HG02588 (cell line): ENCODE measurements at regions not wholly inside any gene's neighbourhood (a gene's known extent, or its start where the extent isn't known, plus 50 kb on each side); places are given as distances from the start of the nearest gene placed in this dataset.
"Not testable (repeated sequence)": the region's sequence is repeated elsewhere in the genome, so short reads cannot be mapped to it uniquely, and the experiment has no call there.

ENCODE experiments used
- ATAC-seq: cut with Tn5 transposase; IDR thresholded peaks from one replicate; pipeline ENCODE4 v1.9.1; 2021; ENCODE audit warnings: mild to moderate bottlenecking, moderate library complexity; ENCODE audit not compliant: unreplicated experiment

DNA sequence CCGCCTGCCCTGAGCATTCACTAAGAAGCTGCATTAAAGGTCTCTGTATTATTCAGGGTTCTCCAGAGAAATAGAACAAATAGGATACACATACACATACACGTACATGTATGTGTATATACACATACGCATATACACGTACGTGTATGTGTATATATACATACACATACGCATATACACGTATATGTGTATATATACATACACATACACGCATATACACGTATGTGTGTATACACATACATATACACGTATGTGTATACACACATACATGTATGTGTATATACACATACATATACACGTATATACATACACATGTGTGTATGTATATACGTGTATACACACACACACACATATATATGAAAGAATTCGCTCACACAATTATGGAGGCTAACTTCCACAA is 108.9 kb upstream of the BARHL2 start:
- ATAC-seq: no peak

DNA sequence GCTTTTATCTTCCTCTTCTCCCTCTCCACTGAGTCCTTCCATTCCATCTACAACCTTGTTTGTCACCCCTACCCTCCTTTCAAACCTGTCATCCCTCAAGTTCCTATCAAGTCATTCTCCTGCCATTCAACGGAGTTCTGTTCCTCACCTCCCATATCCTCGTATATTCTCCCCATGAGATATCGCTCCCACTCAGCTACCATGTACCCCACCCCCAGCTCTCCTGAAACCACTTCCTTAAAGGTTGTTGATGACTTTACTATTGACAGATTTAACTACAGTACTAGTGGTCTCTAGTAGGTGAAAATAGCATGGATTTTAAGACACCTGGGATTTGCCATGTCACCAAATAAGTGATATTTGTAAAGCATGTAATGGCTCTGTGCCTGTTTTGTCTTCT is 107.4 kb upstream of the BARHL2 start:
- no peak for ATAC-seq

DNA sequence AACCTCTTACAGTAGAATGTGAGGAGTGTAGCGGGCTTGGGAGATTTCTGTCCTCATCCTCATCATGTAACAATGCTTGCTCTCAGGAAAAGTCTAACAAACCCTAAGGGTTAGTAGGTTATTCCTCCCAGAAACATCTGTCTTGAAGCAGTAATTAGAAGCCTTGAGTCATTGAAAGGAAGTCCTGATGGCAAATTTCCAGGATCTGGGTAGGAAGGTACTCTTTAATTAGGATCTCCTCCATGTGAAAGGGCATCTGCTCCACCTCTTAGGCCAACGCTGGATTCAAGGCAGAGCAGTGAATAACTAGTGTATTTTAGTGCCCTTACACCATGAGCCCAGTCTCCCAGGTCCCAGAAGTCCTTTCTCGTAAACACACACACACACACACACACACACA is 106.6 kb upstream of the BARHL2 start:
- no peak for ATAC-seq

- no peak for ATAC-seq
Observed at GRCh38 chr1:90821788-90822359, 104.8 kb upstream of the BARHL2 start.

- no peak for ATAC-seq
Observed at GRCh38 chr1:90821152-90821787, 104.2 kb upstream of the BARHL2 start.

DNA sequence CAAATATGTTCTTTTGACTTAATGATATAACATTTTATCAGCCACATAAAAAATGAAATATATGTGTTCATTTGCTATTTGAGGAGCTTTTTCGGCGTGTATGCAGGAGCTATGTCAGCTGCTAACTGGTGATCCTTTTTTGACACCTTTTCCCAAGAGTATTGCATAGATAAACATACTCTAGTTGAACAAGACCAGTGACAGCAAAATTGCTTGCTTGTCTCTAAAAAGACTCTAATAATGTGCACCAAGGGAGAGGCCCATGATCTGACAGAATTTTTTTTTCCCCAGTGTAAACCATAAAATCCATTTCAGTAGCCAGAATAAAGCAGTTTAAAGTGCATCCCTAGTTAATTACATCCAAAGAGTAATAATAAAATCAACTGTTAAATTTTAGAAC is 103.6 kb upstream of the BARHL2 start:
- no peak for ATAC-seq

- ATAC-seq: no peak
Observed at GRCh38 chr1:90817399-90817798, 100.3 kb upstream of the BARHL2 start.

DNA sequence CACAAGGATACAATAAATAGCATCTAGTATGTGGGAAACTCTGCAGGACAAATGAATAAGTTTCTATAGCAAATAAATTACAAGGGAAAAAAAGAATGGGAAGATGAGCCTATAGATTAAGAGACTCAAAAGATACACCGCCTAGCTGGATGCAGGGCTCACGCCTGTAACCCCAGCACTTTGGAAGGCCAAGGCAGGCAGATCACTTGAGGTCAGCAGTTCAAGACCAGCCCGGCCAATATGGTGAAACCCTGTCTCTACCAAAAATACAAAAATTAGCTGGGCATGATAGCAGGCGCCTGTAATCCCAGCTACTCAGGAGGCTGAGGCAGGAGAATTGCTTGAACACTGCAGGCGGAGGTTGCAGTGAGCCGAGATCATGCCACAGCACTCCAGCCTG is 95.1 kb upstream of the BARHL2 start:
- not testable (repeated sequence) for ATAC-seq

DNA sequence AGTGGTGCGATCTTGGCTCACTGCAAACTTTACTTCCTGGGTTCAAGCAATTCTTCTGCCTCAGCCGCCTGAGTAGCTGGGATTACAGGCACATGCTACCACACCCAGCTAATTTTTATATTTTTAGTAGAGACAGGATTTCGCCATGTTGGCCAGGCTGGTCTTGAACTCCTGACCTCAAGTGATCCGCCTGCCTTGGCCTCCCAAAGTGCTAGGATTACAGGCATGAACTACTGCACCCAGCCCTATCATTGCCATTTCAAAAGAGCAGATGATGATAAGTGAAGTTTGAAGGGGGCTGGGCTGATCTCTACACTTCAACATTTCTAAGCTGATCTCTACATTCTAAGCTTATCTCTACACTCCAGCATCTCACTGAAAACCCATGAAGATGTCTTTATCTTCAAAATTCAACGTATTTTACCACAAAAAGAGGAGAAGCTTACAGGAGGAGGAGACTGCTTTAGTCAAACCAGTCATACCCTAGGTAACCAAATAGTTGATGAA is 94.4 kb upstream of the BARHL2 start:
- not testable (repeated sequence) for ATAC-seq

GRCh38 chr1:90810681-90811080 is 93.6 kb upstream of the BARHL2 start:
- ATAC-seq: no peak

GRCh38 chr1:90809996-90810395 is 92.9 kb upstream of the BARHL2 start:
- no peak for ATAC-seq

GRCh38 chr1:90809093-90809492 is 92.0 kb upstream of the BARHL2 start:
- ATAC-seq: no peak

DNA sequence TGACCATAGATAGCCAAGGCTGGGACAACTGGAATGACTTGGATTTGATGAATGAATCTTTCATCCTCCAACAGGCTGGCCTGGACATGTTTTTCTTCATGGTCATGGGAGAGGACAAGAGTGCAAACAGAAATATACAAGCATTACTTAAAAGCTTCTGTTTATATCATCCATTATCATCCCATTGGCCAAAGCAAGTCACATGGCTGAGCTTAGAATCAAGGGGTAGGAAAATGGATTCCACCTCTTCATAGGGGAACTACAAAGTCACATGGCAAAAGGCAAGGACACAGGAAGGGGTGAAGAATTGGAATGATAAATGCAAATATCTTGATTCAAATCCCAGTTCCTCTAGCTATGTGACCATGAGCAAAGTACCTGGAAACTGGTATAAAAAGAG is 90.2 kb upstream of the BARHL2 start:
- ATAC-seq: no peak

- no peak for ATAC-seq
Observed at GRCh38 chr1:90802622-90803021, 85.5 kb upstream of the BARHL2 start.

DNA sequence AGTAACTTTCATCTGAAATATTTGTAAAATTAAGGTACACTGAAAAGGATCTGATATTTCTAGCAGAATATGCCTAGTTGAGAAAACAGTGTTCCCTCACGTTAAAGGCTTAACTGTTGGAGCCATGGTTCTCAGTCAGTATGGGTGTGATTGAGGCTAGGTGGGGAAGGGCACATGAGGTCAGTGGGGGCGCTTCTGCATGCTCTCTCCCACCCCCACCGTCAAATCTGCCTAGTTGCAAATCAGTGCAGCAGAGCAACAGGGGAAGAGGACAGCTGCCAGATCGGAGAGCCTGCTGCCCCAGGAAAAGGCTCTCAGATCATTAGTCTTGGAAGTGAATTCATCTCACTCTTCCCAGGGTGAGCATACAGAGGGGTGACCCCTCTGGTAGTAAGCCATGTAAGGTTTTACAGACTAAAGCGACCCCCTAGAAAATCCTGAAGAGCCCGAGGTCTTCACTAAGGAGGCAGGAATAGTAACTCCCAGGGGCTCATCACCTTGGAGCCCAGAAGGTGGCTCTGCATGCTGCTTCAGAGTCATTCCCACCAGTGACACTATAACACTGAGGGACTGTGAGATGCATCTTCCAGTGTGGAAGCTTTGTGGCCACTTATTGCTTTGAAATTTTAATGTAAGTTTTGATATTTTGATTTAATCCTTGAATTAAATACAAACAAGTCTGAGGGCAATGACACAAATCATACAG is 83.1 kb upstream of the BARHL2 start:
- no peak for ATAC-seq

- no peak for ATAC-seq
Observed at GRCh38 chr1:90799326-90799725, 82.2 kb upstream of the BARHL2 start.

DNA sequence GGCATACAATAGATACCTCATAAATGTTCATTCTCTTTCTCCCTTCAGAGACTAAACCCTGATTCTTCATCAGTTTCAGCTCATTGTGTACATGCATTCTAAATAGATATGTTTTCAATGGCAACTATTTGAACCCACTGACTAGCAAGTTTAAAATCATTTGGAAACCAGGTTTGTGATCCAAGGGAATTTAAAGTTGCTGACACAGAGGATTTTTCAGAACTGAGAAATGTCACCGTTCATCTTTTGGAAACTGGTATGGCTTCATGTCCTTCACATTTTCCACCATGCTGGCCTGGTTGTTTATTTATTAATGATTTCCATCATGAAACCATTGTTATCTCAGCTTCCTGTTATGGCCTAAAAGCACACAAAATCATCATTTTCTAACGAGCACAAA is 81.8 kb upstream of the BARHL2 start:
- no peak for ATAC-seq

GRCh38 chr1:90798344-90798743 is 81.2 kb upstream of the BARHL2 start:
- no peak for ATAC-seq

- ATAC-seq: no peak
Observed at GRCh38 chr1:90795431-90795830, 78.3 kb upstream of the BARHL2 start.

DNA sequence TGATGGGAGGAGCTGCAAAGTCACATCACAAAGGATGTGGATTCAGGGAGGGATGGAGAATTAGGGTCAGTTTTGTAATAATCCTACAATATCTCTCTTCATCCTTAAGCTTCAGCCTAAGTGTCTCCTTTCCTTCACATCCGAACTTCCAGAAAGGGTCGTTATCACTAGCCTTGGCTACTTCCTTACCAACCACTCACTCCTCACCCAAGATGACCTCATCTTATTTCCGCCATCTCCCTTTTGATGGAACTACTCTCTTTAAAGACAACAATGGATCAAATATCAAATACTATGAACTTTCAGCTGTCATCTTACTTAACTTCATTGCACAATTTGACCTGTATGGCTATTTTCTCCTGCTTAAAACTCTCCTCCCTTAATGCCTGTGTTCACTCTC is 69.6 kb upstream of the BARHL2 start:
- no peak for ATAC-seq

GRCh38 chr1:90784186-90784847 is 67.2 kb upstream of the BARHL2 start:
- no peak for ATAC-seq

DNA sequence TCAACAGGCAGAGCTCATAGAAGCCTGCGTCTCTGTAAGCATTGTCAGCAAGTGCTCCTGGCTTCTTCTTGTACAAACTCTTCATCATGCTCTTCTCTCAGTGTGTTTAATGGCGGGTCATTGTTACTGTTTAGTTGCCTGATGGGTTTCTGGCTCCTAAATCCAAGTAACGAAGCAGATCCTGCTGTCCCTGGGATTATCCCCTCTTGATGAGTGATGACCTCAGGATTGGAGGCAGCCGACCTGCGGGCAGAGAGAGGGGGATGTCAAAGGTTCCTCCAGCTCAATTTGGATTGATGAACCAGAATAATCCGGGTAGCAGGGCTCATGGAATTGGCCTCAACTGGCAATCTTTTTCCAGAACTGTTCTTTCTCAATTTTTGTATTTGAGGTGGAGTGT is 66.1 kb upstream of the BARHL2 start:
- ATAC-seq: no peak
